Naive thymus-derived CD8-positive, alpha-beta T cell (primary cell): ENCODE measurements at regions not wholly inside any gene's neighbourhood (a gene's known extent, or its start where the extent isn't known, plus 50 kb on each side); places are given as distances from the start of the nearest gene placed in this dataset.

Experiments used
- ATAC-seq, 2 donors: fragments of 150-1000 bp; cut with Tn5 transposase in 1 of 2; sonication (Bioruptor Pico), chemical (Tn5 transposase) in 1 of 2; 1 replicate in 1 of 2; 2 replicates in 1 of 2; pipeline ENCODE4 v1.10.0; 2021; ENCODE audit warnings: mild to moderate bottlenecking in 2 of 2, moderate library complexity in 2 of 2
- POLR2A ChIA-PET: fragments of 350-600 bp; sonication (Branson Sonifier 250); formaldehyde crosslinking; loops from one replicate; lab custom pipeline; 2021; ENCODE audit warnings: antibody characterized with exemption; lab: Charles Lee
- DNase-seq, 10 donors: peaks; one replicate each; pipeline versions ENCODE4 v3.0.0 to v3.0.0-alpha.2; 2020 to 2022
- H3K27ac Mint-ChIP-seq, 10 donors: one replicate each; pipeline ENCODE4 v1.8.0; 2020 to 2022; ENCODE audit warnings: mild to moderate bottlenecking in 10 of 10, mixed read lengths in 10 of 10, moderate library complexity in 4 of 10, inconsistent platforms in 1 of 10
- H3K27me3 Mint-ChIP-seq, 5 donors: one replicate each; pipeline ENCODE4 v1.8.0; 2021 to 2022; ENCODE audit warnings: mixed read lengths in 5 of 5
- H3K36me3 Mint-ChIP-seq, 3 donors: one replicate each; pipeline ENCODE4 v1.8.0; 2020 to 2022; ENCODE audit warnings: mixed read lengths in 3 of 3, mild to moderate bottlenecking in 2 of 3, inconsistent platforms in 1 of 3
- H3K4me1 Mint-ChIP-seq, 4 donors: one replicate each; pipeline ENCODE4 v1.8.0; 2021 to 2022; ENCODE audit warnings: mixed read lengths in 4 of 4
- H3K4me3 Mint-ChIP-seq, 10 donors: one replicate each; pipeline ENCODE4 v1.8.0; 2020 to 2022; ENCODE audit warnings: mild to moderate bottlenecking in 10 of 10, mixed read lengths in 10 of 10, moderate library complexity in 6 of 10, inconsistent platforms in 1 of 10
- H3K9me3 Mint-ChIP-seq, 9 donors: one replicate each; pipeline ENCODE4 v1.8.0; 2020 to 2022; ENCODE audit warnings: mixed read lengths in 9 of 9, mild to moderate bottlenecking in 3 of 9, inconsistent platforms in 1 of 9, moderate library complexity in 1 of 9

GRCh38 chr3:106813742-106814141 lies 563.5 kb upstream of the CCDC54 start:
- peaks cover 0 to 9% (median 2%) of the 10 kb centered on the region in 5 donors for H3K27me3 Mint-ChIP-seq
- DNase-seq (no peak), ATAC-seq (no peak)
- H3K27ac Mint-ChIP-seq, result no peak overlapping the region
- H3K4me1 Mint-ChIP-seq, result no peaks in the 10 kb centered on the region
- POLR2A ChIA-PET, result no interaction called here
- H3K36me3 Mint-ChIP-seq, result no peaks in the 10 kb centered on the region
- no peaks in the 10 kb centered on the region for H3K9me3 Mint-ChIP-seq
- H3K4me3 Mint-ChIP-seq, result no peak overlapping the region

- no peak for ATAC-seq
Measured at GRCh38 chr3:106814231-106814630, 563.0 kb upstream of the CCDC54 start.

GRCh38 chr3:106816838-106817237 lies 560.4 kb upstream of the CCDC54 start:
- no peaks in the 10 kb centered on the region for H3K4me1 Mint-ChIP-seq
- POLR2A ChIA-PET, result no interaction called here
- no peaks in the 10 kb centered on the region for H3K36me3 Mint-ChIP-seq
- H3K27ac Mint-ChIP-seq, result no peak overlapping the region
- H3K4me3 Mint-ChIP-seq, result no peak overlapping the region
- H3K9me3 Mint-ChIP-seq, result no peaks in the 10 kb centered on the region
- DNase-seq (no peak), ATAC-seq (no peak)
- H3K27me3 Mint-ChIP-seq, result peaks cover 0 to 9% (median 2%) of the 10 kb centered on the region in 5 donors

More at GRCh38 chr3:106814231-106814630, 563.0 kb upstream of the CCDC54 start:
- Mint-ChIP-seq H3K4me3 (no peak overlapping the region), H3K4me1 (no peaks in the 10 kb centered on the region), H3K36me3 (no peaks in the 10 kb centered on the region), H3K27me3 (peaks cover 0 to 9% (median 2%) of the 10 kb centered on the region in 5 donors), H3K9me3 (no peaks in the 10 kb centered on the region), H3K27ac (peak overlapping the region in 1 of 10 donors; percentile 53)
- POLR2A ChIA-PET, result no interaction called here
- no peak for DNase-seq

- DNase-seq (no peak), ATAC-seq (no peak)
- Mint-ChIP-seq H3K4me3 (no peak overlapping the region), H3K9me3 (no peaks in the 10 kb centered on the region), H3K27ac (no peak overlapping the region), H3K27me3 (peaks cover 0 to 9% (median 2%) of the 10 kb centered on the region in 5 donors), H3K4me1 (no peaks in the 10 kb centered on the region), H3K36me3 (no peaks in the 10 kb centered on the region)
- POLR2A ChIA-PET, result no interaction called here
Measured at GRCh38 chr3:106817706-106818105, 559.5 kb upstream of the CCDC54 start.

GRCh38 chr3:106819440-106819839 lies 557.8 kb upstream of the CCDC54 start:
- no peaks in the 10 kb centered on the region for H3K4me1 Mint-ChIP-seq
- no peaks in the 10 kb centered on the region for H3K9me3 Mint-ChIP-seq
- no peak overlapping the region for H3K4me3 Mint-ChIP-seq
- no peaks in the 10 kb centered on the region for H3K36me3 Mint-ChIP-seq
- POLR2A ChIA-PET, result no interaction called here
- no peak overlapping the region for H3K27ac Mint-ChIP-seq
- no peak for ATAC-seq
- peaks cover 0 to 2% (median 0%) of the 10 kb centered on the region in 5 donors for H3K27me3 Mint-ChIP-seq
- DNase-seq, result no peak

GRCh38 chr3:106820726-106821362 lies 556.4 kb upstream of the CCDC54 start:
- DNase-seq, result no peak
- Mint-ChIP-seq H3K27ac (no peak overlapping the region), H3K27me3 (peaks cover 0 to 2% (median 0%) of the 10 kb centered on the region in 5 donors), H3K9me3 (no peaks in the 10 kb centered on the region), H3K4me1 (no peaks in the 10 kb centered on the region), H3K36me3 (no peaks in the 10 kb centered on the region), H3K4me3 (no peak overlapping the region)
- no peak for ATAC-seq
- POLR2A ChIA-PET, result no interaction called here

- H3K36me3 Mint-ChIP-seq, result no peaks in the 10 kb centered on the region
- H3K4me3 Mint-ChIP-seq, result no peak overlapping the region
- no peak overlapping the region for H3K27ac Mint-ChIP-seq
- H3K9me3 Mint-ChIP-seq, result no peaks in the 10 kb centered on the region
- peaks cover 0 to 2% (median 0%) of the 10 kb centered on the region in 5 donors for H3K27me3 Mint-ChIP-seq
- POLR2A ChIA-PET, result no interaction called here
- DNase-seq (no peak), ATAC-seq (no peak)
- H3K4me1 Mint-ChIP-seq, result peaks cover 0 to 3% (median 0%) of the 10 kb centered on the region in 4 donors
Measured at GRCh38 chr3:106821801-106822200, 555.4 kb upstream of the CCDC54 start.

- no peak overlapping the region for H3K4me3 Mint-ChIP-seq
- peaks cover 0 to 2% (median 0%) of the 10 kb centered on the region in 5 donors for H3K27me3 Mint-ChIP-seq
- POLR2A ChIA-PET, result no interaction called here
- ATAC-seq (no peak), DNase-seq (no peak)
- no peak overlapping the region for H3K27ac Mint-ChIP-seq
- peaks cover 0 to 7% (median 1%) of the 10 kb centered on the region in 4 donors for H3K4me1 Mint-ChIP-seq
- no peaks in the 10 kb centered on the region for H3K9me3 Mint-ChIP-seq
- no peaks in the 10 kb centered on the region for H3K36me3 Mint-ChIP-seq
Measured at GRCh38 chr3:106822204-106822603, 555.0 kb upstream of the CCDC54 start.

GRCh38 chr3:106823701-106824100 lies 553.5 kb upstream of the CCDC54 start:
- Mint-ChIP-seq H3K4me3 (no peak overlapping the region), H3K4me1 (peaks cover 0 to 8% (median 3%) of the 10 kb centered on the region in 4 donors), H3K36me3 (no peaks in the 10 kb centered on the region), H3K27me3 (peaks cover 0 to 1% (median 0%) of the 10 kb centered on the region in 5 donors), H3K9me3 (no peaks in the 10 kb centered on the region), H3K27ac (no peak overlapping the region)
- no peak for DNase-seq
- POLR2A ChIA-PET, result no interaction called here
- no peak for ATAC-seq

GRCh38 chr3:106824856-106825255 lies 552.4 kb upstream of the CCDC54 start:
- H3K4me3 Mint-ChIP-seq, result no peak overlapping the region
- H3K36me3 Mint-ChIP-seq, result no peaks in the 10 kb centered on the region
- DNase-seq, result no peak
- POLR2A ChIA-PET, result no interaction called here
- H3K4me1 Mint-ChIP-seq, result peaks cover 0 to 8% (median 3%) of the 10 kb centered on the region in 4 donors
- no peak for ATAC-seq
- H3K27me3 Mint-ChIP-seq, result peaks cover 0 to 1% (median 0%) of the 10 kb centered on the region in 5 donors
- no peak overlapping the region for H3K27ac Mint-ChIP-seq
- no peaks in the 10 kb centered on the region for H3K9me3 Mint-ChIP-seq

- Mint-ChIP-seq H3K36me3 (no peaks in the 10 kb centered on the region), H3K4me1 (peaks cover 0 to 8% (median 3%) of the 10 kb centered on the region in 4 donors), H3K27me3 (peaks cover 0 to 2% (median 0%) of the 10 kb centered on the region in 5 donors), H3K9me3 (peaks cover 0 to 3% (median 0%) of the 10 kb centered on the region in 9 donors), H3K4me3 (no peak overlapping the region), H3K27ac (no peak overlapping the region)
- no peak for ATAC-seq
- DNase-seq, result no peak
- POLR2A ChIA-PET, result no interaction called here
Measured at GRCh38 chr3:106825962-106826605, 551.2 kb upstream of the CCDC54 start.

- ATAC-seq (peak in 1 of 2 donors; percentile 58), DNase-seq (peak in 1 of 10 donors; percentile 13)
- Mint-ChIP-seq H3K27ac (no peak overlapping the region), H3K4me3 (no peak overlapping the region), H3K9me3 (peaks cover 2 to 6% (median 5%) of the 10 kb centered on the region in 9 donors), H3K27me3 (peaks cover 0 to 2% (median 0%) of the 10 kb centered on the region in 5 donors), H3K4me1 (peaks cover 0 to 8% (median 3%) of the 10 kb centered on the region in 4 donors), H3K36me3 (peaks cover 0 to 3% (median 0%) of the 10 kb centered on the region in 3 donors)
- POLR2A ChIA-PET, result interaction anchor here (0.6 kb wide), 1 partner anchor 1372 kb away, joined by 4 read pairs; no protein-coding TSS in a partner anchor
Measured at GRCh38 chr3:106826791-106827311, 550.4 kb upstream of the CCDC54 start.
